SK-N-SH treated with all-trans-retinoic acid at 6 μM for 48 hours (cell line): ENCODE measurements at regions not wholly inside any gene's neighbourhood (a gene's known extent, or its start where the extent isn't known, plus 50 kb on each side); places are given as distances from the start of the nearest gene placed in this dataset.

Experiments
- ATAC-seq: fragments of 200-7000 bp; cut with Tn5 transposase; 3 replicates; pipeline ENCODE4 v1.9.1; 2020; ENCODE audit warnings: mild to moderate bottlenecking, moderate library complexity
- ARNTL ChIP-seq: fragments of 450-650 bp; formaldehyde crosslinking; IDR thresholded peaks from 2 replicates; pipeline ENCODE4 v1.5.0; 2020; ENCODE audit warnings: low read depth, mild to moderate bottlenecking, moderate library complexity, borderline replicate concordance
- BACH2 ChIP-seq: fragments of 250-450 bp; sonication (Bioruptor Pico); IDR thresholded peaks from 2 replicates; pipeline ENCODE4 v1.9.0; 2021; ENCODE audit warnings: mild to moderate bottlenecking, borderline replicate concordance
- CSDC2 ChIP-seq: fragments of 250-450 bp; sonication (Bioruptor Pico); IDR thresholded peaks from 2 replicates; pipeline ENCODE4 v1.5.0; 2020; ENCODE audit warnings: mild to moderate bottlenecking, moderate library complexity
- ESRRG ChIP-seq: fragments of 250-450 bp; sonication (Bioruptor Pico); IDR thresholded peaks from 2 replicates; pipeline ENCODE4 v1.6.1; 2021; ENCODE audit warnings: mild to moderate bottlenecking
- GLIS3 ChIP-seq: fragments of 250-450 bp; sonication (Bioruptor Pico); IDR thresholded peaks from 2 replicates; pipeline ENCODE4 v1.5.0; 2020; ENCODE audit warnings: mild to moderate bottlenecking, moderate library complexity
- ISL1 ChIP-seq: fragments of 250-450 bp; sonication (Bioruptor Pico); IDR thresholded peaks from 2 replicates; pipeline ENCODE4 v2.1.2; 2022; ENCODE audit warnings: mild to moderate bottlenecking, moderate library complexity
- OSR1 ChIP-seq: fragments of 250-450 bp; sonication (Bioruptor Pico); IDR thresholded peaks from 2 replicates; pipeline ENCODE4 v1.8.0; 2022; ENCODE audit warnings: moderate library complexity, mild to moderate bottlenecking, inconsistent platforms
- PATZ1 ChIP-seq: fragments of 250-450 bp; sonication (Bioruptor Pico); IDR thresholded peaks from 2 replicates; pipeline ENCODE4 v1.8.0; 2020; ENCODE audit warnings: mild to moderate bottlenecking, moderate library complexity, borderline replicate concordance
- POU6F1 ChIP-seq: fragments of 250-450 bp; sonication (Bioruptor Pico); IDR thresholded peaks from 2 replicates; pipeline ENCODE4 v1.8.0; 2021; ENCODE audit warnings: low read depth, mild to moderate bottlenecking, moderate library complexity, borderline replicate concordance
- PPARA ChIP-seq: fragments of 250-450 bp; sonication (Bioruptor Pico); IDR thresholded peaks from 2 replicates; pipeline ENCODE4 v1.5.0; 2020; ENCODE audit warnings: mild to moderate bottlenecking, borderline replicate concordance
- RARB ChIP-seq: fragments of 250-450 bp; sonication (Bioruptor Pico); IDR thresholded peaks from 2 replicates; pipeline ENCODE4 v1.8.0; 2021; ENCODE audit warnings: mild to moderate bottlenecking, moderate library complexity
- SNAI2 ChIP-seq: fragments of 250-450 bp; sonication (Bioruptor Pico); IDR thresholded peaks from 2 replicates; pipeline ENCODE4 v1.5.0; 2020; ENCODE audit warnings: mild to moderate bottlenecking, moderate library complexity
- TCF4 ChIP-seq: fragments of 250-450 bp; sonication (Bioruptor Pico); IDR thresholded peaks from 2 replicates; pipeline ENCODE4 v1.8.0; 2021; ENCODE audit warnings: mild to moderate bottlenecking, moderate library complexity, borderline replicate concordance
- TOX ChIP-seq: fragments of 250-450 bp; sonication (Bioruptor Pico); IDR thresholded peaks from 2 replicates; pipeline ENCODE4 v1.8.0; 2021; ENCODE audit warnings: mild to moderate bottlenecking, moderate library complexity, borderline replicate concordance
- ZC3H10 ChIP-seq: fragments of 250-450 bp; sonication (Bioruptor Pico); IDR thresholded peaks from 2 replicates; pipeline ENCODE4 v1.5.1; 2021; ENCODE audit warnings: mild to moderate bottlenecking, moderate library complexity
- ZFP3 ChIP-seq: fragments of 250-450 bp; sonication (Bioruptor Pico); IDR thresholded peaks from 2 replicates; pipeline ENCODE4 v1.5.0; 2020; ENCODE audit warnings: mild to moderate bottlenecking, moderate library complexity
- ZFP30 ChIP-seq: fragments of 450-650 bp; formaldehyde crosslinking; IDR thresholded peaks from 2 replicates; pipeline ENCODE4 v1.5.0; 2022; ENCODE audit warnings: mild to moderate bottlenecking, moderate library complexity
- ZNF70 ChIP-seq: fragments of 450-650 bp; formaldehyde crosslinking; IDR thresholded peaks from 2 replicates; pipeline ENCODE4 v1.5.0; 2020; ENCODE audit warnings: mild to moderate bottlenecking, moderate library complexity
- ZNF8 ChIP-seq: fragments of 450-650 bp; formaldehyde crosslinking; IDR thresholded peaks from 2 replicates; pipeline ENCODE4 v1.5.0; 2020; ENCODE audit warnings: mild to moderate bottlenecking, moderate library complexity
- TF ChIP-seq, protein P1 (sequence below): fragments of 250-450 bp; sonication (Bioruptor Pico); IDR thresholded peaks from 2 replicates; pipeline ENCODE4 v1.5.1; 2021; ENCODE audit warnings: mild to moderate bottlenecking, moderate library complexity
- TF ChIP-seq, protein P2 (sequence below): fragments of 250-450 bp; sonication (Bioruptor Pico); IDR thresholded peaks from 2 replicates; pipeline ENCODE4 v1.5.1; 2020; ENCODE audit warnings: low read depth, mild to moderate bottlenecking, moderate library complexity

DNA sequence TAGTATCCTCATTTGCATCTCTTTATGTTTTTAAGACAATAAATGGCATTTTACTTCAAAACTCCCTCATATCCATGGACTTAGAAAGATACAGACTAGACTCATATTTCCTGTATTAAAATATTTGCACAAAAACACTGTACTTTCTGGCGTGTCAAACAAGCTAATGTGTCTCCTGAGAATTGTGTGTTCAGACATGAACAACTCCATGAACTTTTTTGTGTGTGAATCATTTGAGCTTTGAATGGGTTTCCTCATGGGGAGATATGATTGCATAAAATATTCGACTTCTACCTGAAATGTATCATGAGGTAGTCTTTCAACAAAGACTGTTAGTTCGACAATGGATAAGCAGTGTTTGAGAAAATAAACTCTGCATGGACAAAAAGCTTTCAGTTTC, 58.8 kb downstream of the TMEM30B start:
- TF ChIP-seq SNAI2 (CRISPR knock-in tag) = no peak
- TF ChIP-seq PATZ1 (CRISPR knock-in tag) = no peak
- no peak for TF ChIP-seq BACH2 (CRISPR knock-in tag)
- TF ChIP-seq TCF4 (CRISPR knock-in tag) = no peak
- no peak for TF ChIP-seq TOX
- no peak for TF ChIP-seq ARNTL (CRISPR knock-in tag)
- TF ChIP-seq, protein P1, sequence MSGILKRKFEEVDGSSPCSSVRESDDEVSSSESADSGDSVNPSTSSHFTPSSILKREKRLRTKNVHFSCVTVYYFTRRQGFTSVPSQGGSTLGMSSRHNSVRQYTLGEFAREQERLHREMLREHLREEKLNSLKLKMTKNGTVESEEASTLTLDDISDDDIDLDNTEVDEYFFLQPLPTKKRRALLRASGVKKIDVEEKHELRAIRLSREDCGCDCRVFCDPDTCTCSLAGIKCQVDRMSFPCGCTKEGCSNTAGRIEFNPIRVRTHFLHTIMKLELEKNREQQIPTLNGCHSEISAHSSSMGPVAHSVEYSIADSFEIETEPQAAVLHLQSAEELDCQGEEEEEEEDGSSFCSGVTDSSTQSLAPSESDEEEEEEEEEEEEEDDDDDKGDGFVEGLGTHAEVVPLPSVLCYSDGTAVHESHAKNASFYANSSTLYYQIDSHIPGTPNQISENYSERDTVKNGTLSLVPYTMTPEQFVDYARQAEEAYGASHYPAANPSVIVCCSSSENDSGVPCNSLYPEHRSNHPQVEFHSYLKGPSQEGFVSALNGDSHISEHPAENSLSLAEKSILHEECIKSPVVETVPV (CRISPR knock-in tag) = no peak
- TF ChIP-seq GLIS3 (CRISPR knock-in tag) = no peak
- TF ChIP-seq POU6F1 = no peak
- no peak for TF ChIP-seq ESRRG (CRISPR knock-in tag)
- no peak for TF ChIP-seq ZNF8 (CRISPR knock-in tag)
- TF ChIP-seq ZC3H10 (CRISPR knock-in tag) = no peak
- TF ChIP-seq RARB (CRISPR knock-in tag) = no peak
- TF ChIP-seq PPARA (CRISPR knock-in tag) = no peak
- TF ChIP-seq, protein P2, sequence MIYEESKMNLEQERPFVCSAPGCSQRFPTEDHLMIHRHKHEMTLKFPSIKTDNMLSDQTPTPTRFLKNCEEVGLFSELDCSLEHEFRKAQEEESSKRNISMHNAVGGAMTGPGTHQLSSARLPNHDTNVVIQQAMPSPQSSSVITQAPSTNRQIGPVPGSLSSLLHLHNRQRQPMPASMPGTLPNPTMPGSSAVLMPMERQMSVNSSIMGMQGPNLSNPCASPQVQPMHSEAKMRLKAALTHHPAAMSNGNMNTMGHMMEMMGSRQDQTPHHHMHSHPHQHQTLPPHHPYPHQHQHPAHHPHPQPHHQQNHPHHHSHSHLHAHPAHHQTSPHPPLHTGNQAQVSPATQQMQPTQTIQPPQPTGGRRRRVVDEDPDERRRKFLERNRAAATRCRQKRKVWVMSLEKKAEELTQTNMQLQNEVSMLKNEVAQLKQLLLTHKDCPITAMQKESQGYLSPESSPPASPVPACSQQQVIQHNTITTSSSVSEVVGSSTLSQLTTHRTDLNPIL = no peak
- TF ChIP-seq ZNF70 = no peak
- no peak for TF ChIP-seq CSDC2
- TF ChIP-seq, all 23 proteins: peak for 0
- no peak for ATAC-seq

DNA sequence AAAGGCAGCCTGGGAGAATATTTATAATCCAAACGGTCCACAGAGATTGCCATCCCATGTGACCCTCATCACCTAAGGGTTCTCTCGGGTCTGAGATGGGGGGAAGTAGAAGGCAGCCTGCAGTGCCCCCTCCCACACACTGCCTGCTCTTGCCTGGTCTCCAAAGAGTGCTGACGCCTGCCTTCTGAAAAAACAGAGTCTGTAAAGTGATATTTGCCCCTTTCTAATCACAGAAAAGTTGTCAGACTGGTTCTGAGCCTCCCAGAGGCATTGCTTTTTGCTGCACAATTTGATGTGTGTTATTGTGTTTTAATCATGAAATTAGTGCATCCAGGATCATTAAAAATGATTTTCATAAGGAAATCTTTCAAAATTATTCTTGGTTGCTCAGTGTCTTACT, 59.2 kb downstream of the TMEM30B start:
- no peak for TF ChIP-seq OSR1 (CRISPR knock-in tag)
- no peak for TF ChIP-seq ZNF70
- TF ChIP-seq ISL1 (CRISPR knock-in tag) = no peak
- no peak for TF ChIP-seq ZFP30 (CRISPR knock-in tag)
- TF ChIP-seq ZNF8 (CRISPR knock-in tag) = no peak
- no peak for TF ChIP-seq TOX
- TF ChIP-seq ARNTL (CRISPR knock-in tag) = no peak
- no peak for TF ChIP-seq CSDC2
- TF ChIP-seq GLIS3 (CRISPR knock-in tag) = no peak
- no peak for TF ChIP-seq SNAI2 (CRISPR knock-in tag)
- TF ChIP-seq PPARA (CRISPR knock-in tag) = no peak
- no peak for ATAC-seq

DNA sequence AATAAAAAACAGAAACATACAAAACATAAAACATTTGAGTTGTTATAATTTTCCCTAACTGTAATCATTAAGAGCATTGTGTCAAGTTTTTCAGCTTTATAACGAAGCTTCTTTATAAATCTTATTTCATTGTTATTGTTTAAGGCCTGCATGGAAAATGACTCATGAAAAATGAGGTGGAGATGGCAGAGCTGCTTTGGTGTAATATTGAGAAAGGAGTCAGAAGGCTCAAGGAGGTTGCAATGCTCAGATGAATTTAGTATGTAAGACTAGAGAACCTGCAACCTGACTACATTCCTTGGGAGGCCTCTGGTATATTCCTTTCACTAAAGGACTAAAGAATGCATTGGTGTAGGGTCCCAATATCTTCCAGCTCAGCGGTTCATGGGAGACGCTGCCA, 61.5 kb downstream of the TMEM30B start:
- ATAC-seq = no peak
- TF ChIP-seq ZNF8 (CRISPR knock-in tag) = no peak
- no peak for TF ChIP-seq SNAI2 (CRISPR knock-in tag)
- TF ChIP-seq GLIS3 (CRISPR knock-in tag) = no peak
- TF ChIP-seq ARNTL (CRISPR knock-in tag) = no peak
- no peak for TF ChIP-seq PPARA (CRISPR knock-in tag)
- no peak for TF ChIP-seq POU6F1
- TF ChIP-seq TCF4 (CRISPR knock-in tag) = no peak
- TF ChIP-seq, protein P2 = no peak
- no peak for TF ChIP-seq ZNF70
- no peak for TF ChIP-seq ZFP30 (CRISPR knock-in tag)
- no peak for TF ChIP-seq ISL1 (CRISPR knock-in tag)
- no peak for TF ChIP-seq ESRRG (CRISPR knock-in tag)
- TF ChIP-seq, protein P1 (CRISPR knock-in tag) = no peak
- TF ChIP-seq ZFP3 = no peak
- TF ChIP-seq PATZ1 (CRISPR knock-in tag) = no peak
- no peak for TF ChIP-seq OSR1 (CRISPR knock-in tag)
- no peak for TF ChIP-seq BACH2 (CRISPR knock-in tag)
